PFSK-1 (cell line): ENCODE measurements at regions not wholly inside any gene's neighbourhood (a gene's known extent, or its start where the extent isn't known, plus 50 kb on each side); places are given as distances from the start of the nearest gene placed in this dataset.

ENCODE experiments used
- POLR2AphosphoS5 ChIP-seq: IDR thresholded peaks from 2 replicates; pipeline ENCODE4 v1.6.1; 2012; ENCODE audit warnings: low read depth, mild to moderate bottlenecking, control low read depth, low read length, moderate library complexity
- SIN3A ChIP-seq: IDR thresholded peaks from 2 replicates; pipeline ENCODE4 v1.6.1; 2012; ENCODE audit warnings: mild to moderate bottlenecking, low read length, moderate library complexity, borderline replicate concordance; ENCODE audit not compliant: insufficient read depth
- TAF1 ChIP-seq: IDR thresholded peaks from 2 replicates; pipeline ENCODE4 v1.6.1; 2012; ENCODE audit warnings: low read length, control low read depth, borderline replicate concordance; ENCODE audit not compliant: insufficient read depth
- TF ChIP-seq, protein P1 (sequence below), 2 experiments: IDR thresholded peaks; 2 replicates each; pipeline versions ENCODE4 v1.6.1 to v1.8.0; 2011 to 2012; ENCODE audit warnings: low read depth in 2 of 2, low read length in 2 of 2, control low read depth in 1 of 2, inconsistent platforms in 1 of 2, mild to moderate bottlenecking in 1 of 2, moderate library complexity in 1 of 2; ENCODE audit not compliant: insufficient read depth in 1 of 2

DNA sequence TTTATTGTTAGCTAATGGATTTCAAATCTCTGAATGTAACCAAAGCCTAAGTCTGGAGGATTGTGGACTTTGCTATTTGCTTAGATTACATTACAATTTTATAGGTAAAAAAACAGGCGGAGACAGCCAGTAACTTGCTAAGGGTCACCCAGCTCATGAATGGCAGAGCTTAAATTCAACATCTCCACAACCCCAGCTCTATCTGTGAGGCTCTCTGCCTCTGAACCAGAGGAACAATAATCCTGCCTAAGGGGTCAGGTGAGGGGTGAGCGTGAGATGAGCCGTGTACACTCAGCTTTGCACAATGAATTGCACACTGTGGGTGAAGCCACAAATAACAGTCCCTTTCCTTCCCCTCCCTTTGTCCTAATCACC, 69.8 kb upstream of the SPATA12 start:
- no peak for TF ChIP-seq POLR2AphosphoS5
- no peak for TF ChIP-seq TAF1
- TF ChIP-seq SIN3A, result no peak
- TF ChIP-seq, protein P1, sequence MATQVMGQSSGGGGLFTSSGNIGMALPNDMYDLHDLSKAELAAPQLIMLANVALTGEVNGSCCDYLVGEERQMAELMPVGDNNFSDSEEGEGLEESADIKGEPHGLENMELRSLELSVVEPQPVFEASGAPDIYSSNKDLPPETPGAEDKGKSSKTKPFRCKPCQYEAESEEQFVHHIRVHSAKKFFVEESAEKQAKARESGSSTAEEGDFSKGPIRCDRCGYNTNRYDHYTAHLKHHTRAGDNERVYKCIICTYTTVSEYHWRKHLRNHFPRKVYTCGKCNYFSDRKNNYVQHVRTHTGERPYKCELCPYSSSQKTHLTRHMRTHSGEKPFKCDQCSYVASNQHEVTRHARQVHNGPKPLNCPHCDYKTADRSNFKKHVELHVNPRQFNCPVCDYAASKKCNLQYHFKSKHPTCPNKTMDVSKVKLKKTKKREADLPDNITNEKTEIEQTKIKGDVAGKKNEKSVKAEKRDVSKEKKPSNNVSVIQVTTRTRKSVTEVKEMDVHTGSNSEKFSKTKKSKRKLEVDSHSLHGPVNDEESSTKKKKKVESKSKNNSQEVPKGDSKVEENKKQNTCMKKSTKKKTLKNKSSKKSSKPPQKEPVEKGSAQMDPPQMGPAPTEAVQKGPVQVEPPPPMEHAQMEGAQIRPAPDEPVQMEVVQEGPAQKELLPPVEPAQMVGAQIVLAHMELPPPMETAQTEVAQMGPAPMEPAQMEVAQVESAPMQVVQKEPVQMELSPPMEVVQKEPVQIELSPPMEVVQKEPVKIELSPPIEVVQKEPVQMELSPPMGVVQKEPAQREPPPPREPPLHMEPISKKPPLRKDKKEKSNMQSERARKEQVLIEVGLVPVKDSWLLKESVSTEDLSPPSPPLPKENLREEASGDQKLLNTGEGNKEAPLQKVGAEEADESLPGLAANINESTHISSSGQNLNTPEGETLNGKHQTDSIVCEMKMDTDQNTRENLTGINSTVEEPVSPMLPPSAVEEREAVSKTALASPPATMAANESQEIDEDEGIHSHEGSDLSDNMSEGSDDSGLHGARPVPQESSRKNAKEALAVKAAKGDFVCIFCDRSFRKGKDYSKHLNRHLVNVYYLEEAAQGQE (IDR thresholded peaks at IDR 0.05; ENCODE audit: insufficient read depth in 1 of 2, low read depth in 2 of 2, low read length in 2 of 2), result no peak
